ENCODE measurements at regions not wholly inside any gene's neighbourhood (a gene's known extent, or its start where the extent isn't known, plus 50 kb on each side); places are given as distances from the start of the nearest gene placed in this dataset.

GRCh38 chr3:150218841-150219240, 189.3 kb upstream of the TSC22D2 start:
- no peak for DNase-seq
- Histone ChIP-seq H3K4me3 (ENCODE audit: control extremely low read depth in 1 of 5, extremely low read depth in 1 of 5, insufficient read depth in 1 of 5, low read depth in 2 of 5, low read length in 4 of 5) (no peak overlapping the region), H3K79me2 (ENCODE audit: control insufficient read depth, insufficient read depth, low read length) (no peaks in the 10 kb centered on the region), H3K9ac (ENCODE audit: low read length) (no peak overlapping the region), H3K27ac (ENCODE audit: low read length in 2 of 2) (no peak overlapping the region), H2AFZ (ENCODE audit: insufficient read depth, low read depth, low read length, poor library complexity, severe bottlenecking) (no peak overlapping the region), H3K4me1 (ENCODE audit: control insufficient read depth in 2 of 2, insufficient read depth in 2 of 2, low read length in 2 of 2) (peaks cover 10 to 13% of the 10 kb centered on the region in 2 donors), H4K20me1 (ENCODE audit: control insufficient read depth, insufficient read depth, low read length, poor library complexity, severe bottlenecking) (no peaks in the 10 kb centered on the region), H3K4me2 (replicated peaks; ENCODE audit: low read depth, low read length, poor library complexity, severe bottlenecking) (no peak overlapping the region), H3K36me3 (replicated peaks in 1 of 2; ENCODE audit: control extremely low read depth in 1 of 2, control insufficient read depth in 1 of 2, extremely low read depth in 1 of 2, insufficient read depth in 2 of 2, low read length in 1 of 2) (no peaks in the 10 kb centered on the region), H3K9me3 (ENCODE audit: control extremely low read depth in 1 of 3, control insufficient read depth in 2 of 3, insufficient read depth in 1 of 3, low read length in 2 of 3) (peaks cover 0 to 7% (median 5%) of the 10 kb centered on the region in 3 donors), H3K27me3 (replicated peaks in 1 of 4; ENCODE audit: control extremely low read depth in 1 of 4, control insufficient read depth in 3 of 4, insufficient read depth in 4 of 4, low read length in 3 of 4) (peaks cover 0 to 32% (median 10%) of the 10 kb centered on the region in 4 experiments)
- intact Hi-C loops (cut with micrococcal nuclease): no loop called here
- WGBS (ENCODE audit: insufficient coverage): 100% methylated on average over 2 of the region's 3 CpGs
- TF ChIP-seq EZH2 (IDR thresholded peaks at IDR 0.05; ENCODE audit: borderline replicate concordance, insufficient read depth, low read depth, low read length, poor library complexity, severe bottlenecking) (no peak), CTCF (IDR thresholded peaks at IDR 0.05) (no peak)
- H3K9me3 Mint-ChIP-seq (ENCODE audit: insufficient read depth): no peaks in the 10 kb centered on the region
- peaks cover 56% of the 10 kb centered on the region for H3K27me3 Mint-ChIP-seq
- no peak for ATAC-seq (ENCODE audit: low read depth)
- H3K4me1 Mint-ChIP-seq: peaks cover 10% of the 10 kb centered on the region
- no peak overlapping the region for H3K4me3 Mint-ChIP-seq
- ChIA-PET CTCF (interaction anchor here (1.0 to 1.4 kb wide), 2 partner anchors 252 to 277 kb away, joined by 4 to 6 read pairs; no protein-coding TSS in a partner anchor), POLR2A (no interaction called here)
- no peak overlapping the region for H3K27ac Mint-ChIP-seq

DNA sequence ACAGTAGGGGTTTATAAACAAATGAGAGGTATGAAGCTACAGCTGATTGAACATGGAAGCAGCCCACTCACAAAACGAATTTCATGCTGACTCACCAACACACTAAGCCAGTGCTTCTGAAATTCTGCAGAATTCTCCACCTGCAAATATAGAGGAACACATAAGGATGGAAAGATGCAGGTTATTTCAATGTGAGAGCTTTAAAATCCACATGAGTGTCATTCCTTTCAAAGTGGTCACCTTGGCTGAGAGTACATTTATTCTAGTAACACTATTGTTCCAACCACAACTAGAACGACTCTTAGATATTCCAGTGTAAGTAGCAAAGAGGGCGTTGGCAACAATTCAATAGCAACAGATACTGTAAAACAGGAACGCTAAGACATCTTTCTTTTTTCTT, 189.9 kb upstream of the TSC22D2 start:
- WGBS (ENCODE audit: insufficient coverage): 100% methylated on average over 2 of the region's 4 CpGs
- Histone ChIP-seq H3K27ac (ENCODE audit: low read length in 2 of 2) (no peak overlapping the region), H3K9me3 (ENCODE audit: control extremely low read depth in 1 of 3, control insufficient read depth in 2 of 3, insufficient read depth in 1 of 3, low read length in 2 of 3) (peaks cover 0 to 7% (median 5%) of the 10 kb centered on the region in 3 donors), H3K36me3 (replicated peaks in 1 of 2; ENCODE audit: control extremely low read depth in 1 of 2, control insufficient read depth in 1 of 2, extremely low read depth in 1 of 2, insufficient read depth in 2 of 2, low read length in 1 of 2) (no peaks in the 10 kb centered on the region), H3K9ac (ENCODE audit: low read length) (no peak overlapping the region), H4K20me1 (ENCODE audit: control insufficient read depth, insufficient read depth, low read length, poor library complexity, severe bottlenecking) (no peaks in the 10 kb centered on the region), H2AFZ (ENCODE audit: insufficient read depth, low read depth, low read length, poor library complexity, severe bottlenecking) (no peak overlapping the region), H3K4me3 (ENCODE audit: control extremely low read depth in 1 of 5, extremely low read depth in 1 of 5, insufficient read depth in 1 of 5, low read depth in 2 of 5, low read length in 4 of 5) (no peak overlapping the region), H3K4me1 (ENCODE audit: control insufficient read depth in 2 of 2, insufficient read depth in 2 of 2, low read length in 2 of 2) (peaks cover 10 to 13% of the 10 kb centered on the region in 2 donors), H3K4me2 (replicated peaks; ENCODE audit: low read depth, low read length, poor library complexity, severe bottlenecking) (no peak overlapping the region), H3K27me3 (replicated peaks in 1 of 4; ENCODE audit: control extremely low read depth in 1 of 4, control insufficient read depth in 3 of 4, insufficient read depth in 4 of 4, low read length in 3 of 4) (peaks cover 0 to 32% (median 9%) of the 10 kb centered on the region in 4 experiments), H3K79me2 (ENCODE audit: control insufficient read depth, insufficient read depth, low read length) (no peaks in the 10 kb centered on the region)
- TF ChIP-seq CTCF (IDR thresholded peaks at IDR 0.05) (no peak), EZH2 (IDR thresholded peaks at IDR 0.05; ENCODE audit: borderline replicate concordance, insufficient read depth, low read depth, low read length, poor library complexity, severe bottlenecking) (no peak)
- ChIA-PET POLR2A (no interaction called here), CTCF (interaction anchor here (1.0 kb wide), 1 partner anchor 251 kb away, joined by 4 read pairs; no protein-coding TSS in a partner anchor)
- no peak overlapping the region for H3K4me3 Mint-ChIP-seq
- peaks cover 55% of the 10 kb centered on the region for H3K27me3 Mint-ChIP-seq
- H3K27ac Mint-ChIP-seq: no peak overlapping the region
- H3K4me1 Mint-ChIP-seq: peaks cover 10% of the 10 kb centered on the region
- intact Hi-C loops (cut with micrococcal nuclease): no loop called here
- DNase-seq (no peak), ATAC-seq (ENCODE audit: low read depth) (no peak)
- no peaks in the 10 kb centered on the region for H3K9me3 Mint-ChIP-seq (ENCODE audit: insufficient read depth)
